Uterus (tissue), 2 donors: ENCODE measurements at regions not wholly inside any gene's neighbourhood (a gene's known extent, or its start where the extent isn't known, plus 50 kb on each side); places are given as distances from the start of the nearest gene placed in this dataset.

Experiments used
- CTCF ChIP-seq, 4 experiments: fragments of 200-600 bp in 2 of 4; fragments of 450-650 bp in 2 of 4; sonication (generic) in 2 of 4; IDR thresholded peaks; one replicate each; pipeline ENCODE4 v1.5.1; 2016 to 2019; ENCODE audit warnings: antibody characterized with exemption in 4 of 4, mild to moderate bottlenecking in 2 of 4, moderate library complexity in 1 of 4
- POLR2A ChIP-seq, 2 donors: fragments of 450-650 bp; IDR thresholded peaks; one replicate each; pipeline ENCODE4 v1.6.1; 2016; ENCODE audit warnings: antibody characterized with exemption in 2 of 2, mild to moderate bottlenecking in 1 of 2, moderate library complexity in 1 of 2

DNA sequence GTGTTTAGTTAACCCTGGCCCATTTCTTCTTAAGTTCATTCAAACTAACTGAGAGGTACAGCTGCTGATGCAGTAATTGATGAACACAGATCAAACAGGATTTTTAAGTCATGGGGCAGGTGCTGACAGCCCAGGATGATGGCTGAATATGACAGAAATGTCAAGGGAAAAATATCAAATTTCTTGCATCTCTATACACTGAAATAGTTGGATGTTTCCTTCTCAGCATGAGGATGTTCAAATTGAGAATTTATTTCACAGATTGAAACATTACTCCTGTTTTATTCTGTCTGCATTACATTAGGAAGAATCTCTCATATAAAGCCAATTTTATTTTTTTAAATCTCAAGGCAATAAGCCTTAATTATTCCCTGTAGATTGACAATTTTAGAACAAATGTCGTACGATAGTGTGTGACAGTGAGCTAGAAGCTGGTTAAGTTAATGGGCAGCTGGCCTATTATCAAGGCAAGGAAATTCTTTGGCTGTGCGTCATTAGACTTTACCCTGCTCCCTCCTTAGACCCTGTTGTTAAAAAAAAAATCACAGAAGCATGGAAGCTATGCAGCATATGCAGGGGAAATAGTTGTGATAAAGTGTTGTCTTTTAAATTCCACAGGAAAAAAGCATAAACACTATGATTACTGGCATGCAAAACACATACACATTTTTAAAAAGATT is 183.8 kb upstream of the KCNMB2 start:
- TF ChIP-seq CTCF (IDR thresholded peaks at IDR 0.05) (no peak), POLR2A (IDR thresholded peaks at IDR 0.05) (no peak)
